T-helper 2 cell (primary cell): ENCODE measurements at regions not wholly inside any gene's neighbourhood (a gene's known extent, or its start where the extent isn't known, plus 50 kb on each side); places are given as distances from the start of the nearest gene placed in this dataset.

Experiments used
- DNase-seq, 5 experiments: peaks; one replicate each; pipeline versions ENCODE4 v3.0.0 to v3.0.0-alpha.2; 2012 to 2022

DNA sequence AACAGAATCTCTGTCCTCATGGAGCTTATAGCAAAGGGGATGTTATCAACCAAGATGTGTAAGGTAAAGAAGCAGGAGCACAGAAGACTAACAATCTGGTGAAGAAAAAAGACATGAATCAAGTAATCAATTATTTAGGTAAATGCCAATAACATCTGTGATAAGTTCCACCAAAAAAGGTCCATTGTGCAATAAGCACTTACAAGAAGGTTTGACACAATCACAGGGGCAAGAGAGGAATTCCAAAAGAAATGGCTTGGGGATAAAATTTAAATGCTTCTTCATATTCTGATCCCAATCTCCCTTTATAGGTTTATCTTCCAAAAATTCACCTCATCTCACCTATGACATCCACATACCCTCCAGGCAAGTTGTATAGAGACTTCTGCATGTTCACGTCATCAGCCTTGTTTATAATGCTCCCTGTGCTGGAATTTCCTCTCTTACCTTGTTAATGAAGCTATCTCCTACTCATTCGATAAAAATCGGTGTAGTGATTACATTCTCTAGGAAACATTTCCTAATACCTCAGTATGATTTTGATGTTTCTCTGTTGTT is 53.6 kb upstream of the DPT start:
- no peak for DNase-seq

DNA sequence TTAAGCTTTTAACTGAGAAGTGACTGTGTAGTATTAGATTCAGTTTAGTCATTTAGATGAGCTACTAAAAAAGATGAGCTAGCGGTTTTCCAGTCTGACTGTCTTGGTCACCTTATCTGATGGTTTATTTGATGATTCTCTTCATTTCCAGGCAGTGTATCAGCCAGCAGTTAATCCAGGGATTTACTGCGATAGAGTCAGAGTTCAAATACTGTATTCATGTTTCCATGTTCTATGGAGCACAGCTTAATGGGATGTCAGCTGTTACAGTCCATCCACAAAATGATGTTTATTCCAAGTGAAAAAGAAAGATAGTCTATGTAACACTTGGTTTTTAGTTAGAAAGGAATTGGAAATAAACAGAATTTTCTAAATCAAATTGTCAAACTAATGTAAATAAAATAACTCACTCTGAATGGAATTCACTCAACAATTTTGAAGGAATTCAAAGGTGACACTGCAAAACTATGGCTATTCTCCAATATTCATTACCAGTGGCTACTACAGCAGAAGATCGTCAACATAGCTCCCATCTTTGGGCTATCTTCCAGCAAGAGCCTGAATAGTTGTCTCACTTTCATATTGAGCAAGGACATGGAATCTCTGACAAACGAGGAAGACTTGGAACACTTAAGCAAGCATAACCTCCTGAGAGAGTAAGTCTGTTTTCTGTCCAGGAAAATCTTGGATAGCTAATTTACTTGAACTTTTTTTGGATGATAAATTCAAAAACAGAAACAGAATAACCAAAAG is 54.6 kb upstream of the DPT start:
- DNase-seq: no peak

DNA sequence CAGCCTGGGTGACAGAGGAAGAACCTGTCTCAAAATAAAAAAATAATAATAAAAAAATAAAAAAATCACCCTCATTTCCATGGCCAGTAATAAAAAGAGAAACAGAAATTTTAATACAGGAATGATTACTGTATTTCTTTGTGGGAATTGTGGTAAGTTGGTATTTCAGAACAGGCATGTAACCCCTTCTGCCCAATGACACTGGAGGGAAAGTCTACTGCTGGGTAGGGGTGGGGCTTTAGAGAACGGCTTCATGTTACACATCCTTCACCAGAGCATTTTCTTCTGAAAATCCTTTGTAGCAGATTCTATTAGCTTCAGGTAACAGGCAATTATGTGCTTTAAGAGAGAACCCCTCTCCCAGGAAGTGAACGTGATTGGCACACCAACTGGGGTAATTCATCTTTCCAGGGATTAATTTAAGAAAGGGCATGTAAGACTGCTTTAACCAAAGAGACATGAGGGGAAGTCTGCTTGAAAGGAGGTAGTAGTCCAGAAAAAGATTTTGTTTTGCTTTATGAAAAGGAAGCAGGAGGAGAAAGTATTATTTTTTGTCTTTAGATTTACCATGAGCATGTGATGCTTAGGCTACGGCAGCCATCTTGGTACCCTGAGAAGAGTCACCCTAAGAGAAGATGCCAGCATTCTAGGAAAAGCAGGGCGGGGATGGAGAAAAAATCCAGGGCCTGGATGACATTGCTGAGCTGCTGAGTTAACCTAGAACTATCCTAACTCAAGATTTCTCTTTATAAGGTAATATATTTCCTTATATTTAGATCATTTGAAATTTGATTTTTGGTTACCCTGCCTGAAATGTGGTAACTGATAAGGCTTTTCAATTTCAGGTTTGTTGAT is 57.7 kb upstream of the DPT start:
- no peak for DNase-seq

DNA sequence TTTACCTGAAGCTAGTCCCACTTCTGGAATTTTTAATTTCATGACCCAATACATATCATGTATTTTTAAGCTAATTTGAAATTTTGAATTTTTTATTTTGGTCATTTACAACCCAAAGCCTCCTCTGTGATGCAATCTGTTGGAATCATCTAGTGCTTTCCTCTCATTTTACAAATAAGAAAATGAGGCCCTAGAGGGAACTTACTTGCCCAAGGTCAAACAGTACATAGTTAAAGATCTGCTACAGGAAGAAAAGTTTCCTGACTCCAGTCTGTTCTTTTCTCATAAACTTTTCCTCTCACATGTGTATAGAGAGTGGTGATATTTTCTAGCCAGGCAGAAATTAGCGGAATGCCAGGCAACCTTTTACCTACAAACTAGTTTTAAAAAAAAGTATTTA is 59.3 kb upstream of the DPT start:
- no peak for DNase-seq

DNA sequence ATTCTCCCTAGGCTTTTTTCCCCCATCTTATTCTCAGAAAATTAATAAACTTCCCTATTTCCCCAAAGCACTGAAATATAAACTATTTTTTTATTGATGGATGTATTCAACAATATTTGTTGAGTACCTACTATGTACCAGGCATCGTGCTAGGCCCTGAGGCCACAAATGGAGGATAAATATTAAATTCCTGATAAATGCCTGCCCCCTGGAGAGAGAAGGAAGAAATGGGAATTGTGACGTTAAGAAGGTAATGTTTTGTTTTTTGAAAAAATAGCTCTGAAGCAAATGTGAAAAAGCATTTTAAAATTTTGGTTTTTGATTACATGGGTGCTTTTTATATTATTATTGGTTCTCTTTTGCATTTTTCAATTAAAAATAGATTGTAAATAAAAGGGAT is 60.5 kb upstream of the DPT start:
- DNase-seq: no peak

DNA sequence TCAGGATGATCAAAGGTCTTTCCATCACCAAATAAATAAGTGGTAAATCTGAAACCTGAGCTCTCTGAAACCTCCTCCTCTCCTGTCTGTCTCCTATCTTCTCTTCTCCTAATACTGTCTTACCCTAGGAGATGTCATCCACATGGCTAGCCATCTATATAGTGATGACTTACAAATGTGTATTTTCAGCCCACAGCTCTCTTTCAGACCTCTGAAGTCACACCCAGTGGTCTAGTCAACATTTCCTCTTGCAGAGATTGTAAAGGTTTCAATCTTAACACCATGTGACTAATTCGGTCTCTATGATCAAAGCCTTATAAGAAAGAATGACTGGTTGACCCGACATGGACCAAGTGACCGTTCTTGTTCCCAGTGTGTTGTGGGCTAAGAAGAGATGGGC is 63.1 kb upstream of the DPT start:
- no peak for DNase-seq

DNA sequence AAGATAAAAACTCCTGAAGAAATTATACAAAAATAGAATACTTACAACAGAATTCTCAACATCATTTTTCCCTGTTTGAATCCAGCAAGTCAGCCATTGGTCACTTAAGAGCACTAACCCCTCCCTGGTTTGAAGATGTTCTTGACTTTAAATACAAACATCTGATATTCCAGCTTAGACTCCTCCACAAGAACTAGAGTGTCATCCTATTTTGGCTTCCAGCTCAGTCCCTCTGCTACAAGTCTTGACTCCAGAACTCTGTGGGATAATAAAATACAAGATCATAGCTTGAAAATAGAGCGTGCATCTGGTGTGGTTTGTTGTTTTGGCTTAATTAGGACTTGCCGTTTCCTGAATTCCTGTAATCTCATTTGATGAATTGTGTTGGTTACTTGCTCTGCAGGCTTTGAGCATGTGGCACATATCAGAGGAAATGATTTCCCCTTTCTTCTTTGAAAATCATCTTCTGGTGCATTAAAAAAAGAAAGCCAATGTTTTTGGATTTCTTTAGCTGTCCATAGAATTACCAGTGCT is 63.7 kb upstream of the DPT start:
- DNase-seq: no peak

DNA sequence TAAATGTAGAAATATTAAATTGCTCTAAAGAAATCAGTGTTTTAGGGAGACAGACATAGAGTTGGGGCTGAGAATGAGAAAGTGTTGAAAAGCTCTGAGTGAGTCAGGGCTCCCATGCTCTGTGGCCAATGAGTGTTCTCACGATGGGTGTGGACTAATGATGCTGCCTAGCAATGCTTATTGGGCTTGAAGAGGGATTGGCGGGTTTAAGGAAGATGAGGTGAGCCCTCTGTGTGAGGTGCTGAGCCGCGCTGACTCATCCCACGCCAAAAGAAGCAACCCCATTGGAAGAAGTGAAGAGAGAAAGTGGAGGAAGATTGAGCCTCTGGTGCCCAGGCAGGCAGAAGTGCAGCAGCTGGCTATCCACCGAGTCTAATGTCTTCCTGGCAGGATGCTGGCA is 65.1 kb upstream of the DPT start:
- peak in 1 of 5 experiments; percentile 0 for DNase-seq

DNA sequence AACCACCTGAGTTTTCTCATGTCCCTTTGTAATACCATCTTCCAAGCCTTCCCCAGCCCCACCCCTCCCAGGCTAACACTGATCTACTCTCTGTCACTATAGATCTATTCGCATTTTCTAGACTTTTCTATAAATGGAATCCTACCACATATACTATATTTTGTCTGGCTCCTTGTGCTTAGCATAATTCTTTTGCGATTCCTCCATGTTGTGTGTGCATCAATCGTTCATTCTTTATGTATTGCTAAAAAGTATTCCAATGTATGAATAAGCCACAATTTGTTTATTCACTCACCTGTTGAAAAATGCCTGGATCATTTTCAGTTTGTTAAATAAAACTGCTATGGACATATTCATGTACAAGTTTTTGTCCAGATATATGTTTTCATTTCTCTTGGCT is 66.7 kb upstream of the DPT start:
- no peak for DNase-seq

DNA sequence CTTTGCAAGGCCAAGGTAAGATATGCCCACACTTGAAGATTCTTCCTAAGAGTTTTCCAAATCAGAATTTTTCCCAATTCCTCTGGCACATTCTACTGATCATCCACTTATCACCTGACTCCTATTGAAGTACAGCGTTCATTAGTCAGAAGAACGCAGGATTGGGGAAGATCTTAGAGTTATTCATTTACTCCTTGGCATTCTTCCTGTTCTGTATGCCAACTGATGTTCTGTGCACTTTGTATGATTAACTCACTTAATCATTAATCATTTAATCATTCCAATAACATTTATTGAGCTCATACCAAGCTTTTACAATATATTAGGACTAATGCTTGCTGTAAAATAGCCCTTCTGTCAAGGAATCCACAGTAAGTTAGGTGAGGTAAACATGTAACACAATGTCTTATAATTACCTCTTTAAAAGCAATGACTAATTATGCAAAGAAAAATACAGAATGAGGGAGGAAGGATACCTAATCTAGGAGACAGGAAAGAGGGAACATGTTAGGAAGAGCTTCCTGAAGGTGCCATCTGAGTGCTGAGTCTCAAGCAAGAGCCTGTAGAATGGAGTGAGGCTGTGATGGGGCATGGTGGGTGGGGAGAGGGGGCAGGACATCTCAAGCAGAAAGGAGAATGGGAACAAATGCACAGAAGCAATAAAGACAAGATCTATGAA is 71.1 kb upstream of the DPT start:
- no peak for DNase-seq

DNA sequence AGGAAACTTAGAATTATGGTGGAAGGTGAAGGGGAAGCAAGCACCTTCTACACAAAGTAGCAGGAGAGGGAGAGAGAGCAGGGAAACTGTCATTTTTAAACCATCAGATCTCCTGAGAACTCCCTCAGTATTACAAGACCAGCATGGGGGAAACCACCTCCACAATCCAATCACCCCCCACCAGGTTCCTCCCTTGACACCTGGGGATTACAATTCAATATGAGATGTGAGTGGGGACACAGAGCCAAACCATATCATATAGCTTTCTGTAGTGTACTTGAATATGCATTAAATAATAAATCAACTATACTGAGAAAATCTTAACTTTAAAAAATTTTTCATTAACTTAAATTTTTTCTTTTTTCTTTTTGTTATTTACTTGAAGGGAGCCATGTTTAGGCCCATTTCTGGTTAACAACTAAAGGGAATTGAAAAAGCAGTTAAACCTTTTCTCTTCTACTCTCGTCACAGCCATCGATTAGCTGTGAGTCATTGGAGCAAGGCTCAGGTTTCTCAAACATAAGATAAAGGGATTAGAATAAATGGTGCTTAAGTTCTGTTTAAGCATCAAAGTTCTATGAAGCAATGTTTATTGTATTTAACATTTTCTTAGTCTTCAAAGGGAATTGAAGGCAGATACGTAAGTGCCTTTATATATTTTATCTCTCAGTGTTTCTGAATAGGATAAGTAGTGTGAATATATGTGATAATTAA is 72.2 kb upstream of the DPT start:
- DNase-seq: no peak

DNA sequence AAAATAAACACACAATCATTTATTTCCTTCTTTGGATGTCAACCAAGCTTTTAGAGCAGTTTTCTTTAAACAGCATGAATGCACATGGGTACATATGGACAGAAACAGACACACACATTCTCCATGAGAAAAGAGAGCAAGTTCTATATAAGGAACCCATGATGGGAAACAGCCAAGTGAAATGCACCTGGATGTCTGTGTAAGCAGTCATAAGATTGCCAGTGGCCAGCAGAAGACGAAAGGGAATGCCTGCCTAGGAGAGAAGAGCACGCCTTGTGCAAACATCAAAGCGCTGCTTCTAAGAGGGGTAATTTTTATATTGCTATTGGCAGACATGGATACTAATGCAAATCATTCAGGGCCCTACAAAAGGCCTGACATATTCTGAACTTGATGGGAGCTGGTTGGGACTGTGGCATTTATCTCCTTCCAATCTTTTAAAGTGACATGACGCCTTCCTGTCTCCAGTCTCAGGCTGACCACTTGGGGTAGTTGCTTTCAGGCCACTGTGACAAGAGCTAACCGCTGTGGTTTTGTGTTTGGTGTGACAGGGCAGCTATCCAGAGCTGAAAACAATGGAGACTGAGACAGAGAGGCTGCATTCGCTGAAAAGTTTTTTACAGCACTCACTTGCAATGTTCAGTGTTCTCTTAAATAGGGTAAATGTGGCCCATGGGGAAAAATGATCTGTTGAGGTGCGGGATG is 75.0 kb upstream of the DPT start:
- no peak for DNase-seq

DNA sequence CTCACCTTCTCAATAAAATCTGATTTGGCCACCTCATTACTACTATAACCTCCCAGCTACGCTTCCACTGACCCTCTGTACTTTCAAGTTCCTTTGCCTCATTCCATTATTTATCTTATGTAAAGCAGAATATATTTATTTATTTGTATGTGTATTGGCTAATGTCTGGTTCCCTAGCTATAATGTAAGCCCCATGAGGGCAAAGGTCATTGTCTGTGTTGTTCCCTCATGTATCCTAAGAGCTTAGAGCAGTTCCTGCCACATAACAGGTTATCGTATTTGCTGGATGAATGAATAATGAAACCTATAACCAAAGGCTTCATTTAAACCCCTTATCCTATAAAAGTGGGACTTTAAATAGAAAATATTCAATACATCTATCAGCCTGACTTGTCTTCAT is 77.9 kb upstream of the DPT start:
- DNase-seq: no peak

DNA sequence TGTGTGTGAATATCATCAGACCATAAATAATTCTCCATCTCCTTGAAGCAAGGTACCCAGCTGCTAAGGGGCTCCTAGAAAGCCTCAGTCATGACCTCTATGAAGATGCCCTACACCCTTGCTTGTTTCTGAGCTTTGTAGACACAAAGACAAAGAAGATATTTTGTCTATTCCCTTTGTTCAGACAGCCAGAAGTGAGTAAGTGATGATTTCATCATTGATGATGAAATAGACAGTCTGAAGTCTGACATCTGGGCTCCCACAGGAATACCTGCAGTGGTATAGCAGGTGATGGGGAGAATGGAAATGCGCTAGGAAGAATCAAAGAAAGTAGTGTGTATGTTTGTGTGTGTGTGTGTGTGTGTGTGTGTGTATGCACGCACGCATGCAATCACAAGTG is 82.2 kb upstream of the DPT start:
- no peak for DNase-seq

DNA sequence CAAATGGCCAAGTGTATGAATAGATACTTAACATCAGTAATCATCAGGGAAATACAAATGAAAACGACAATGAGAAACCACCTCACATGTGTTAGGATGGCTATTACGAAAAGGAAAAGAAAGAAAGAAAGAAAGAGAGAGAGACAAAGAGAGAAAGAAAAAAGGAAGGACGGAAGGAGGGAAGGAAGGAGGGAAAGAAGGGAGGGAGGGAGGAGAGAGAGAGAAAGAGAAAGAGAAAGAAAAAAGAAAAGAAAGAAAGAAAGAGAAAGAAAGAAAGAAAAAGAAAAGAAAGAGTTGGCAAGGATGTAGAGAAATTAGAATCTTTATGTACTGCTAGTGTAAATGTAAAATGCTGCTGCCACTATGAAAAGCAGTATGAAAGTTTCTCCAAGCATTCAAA is 90.7 kb upstream of the DPT start:
- DNase-seq: no peak

DNA sequence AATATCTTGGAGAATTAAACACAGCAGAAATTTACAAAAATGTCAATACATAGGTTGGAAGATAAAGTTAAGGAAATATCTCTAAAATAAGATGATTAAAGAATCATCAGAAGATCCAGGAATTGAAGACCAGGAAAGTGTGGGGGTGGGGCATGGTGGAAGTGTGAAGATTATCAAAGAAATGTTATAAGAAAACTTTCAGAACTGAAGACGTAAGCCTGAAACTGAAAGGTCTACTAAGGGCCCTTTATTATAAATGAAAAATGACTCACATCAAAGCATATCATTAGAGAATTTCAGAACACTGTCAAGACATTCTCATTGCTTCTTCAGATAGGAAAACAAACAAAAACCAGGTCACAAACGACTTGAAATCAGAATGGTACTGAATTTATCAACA is 92.4 kb upstream of the DPT start:
- DNase-seq: no peak

DNA sequence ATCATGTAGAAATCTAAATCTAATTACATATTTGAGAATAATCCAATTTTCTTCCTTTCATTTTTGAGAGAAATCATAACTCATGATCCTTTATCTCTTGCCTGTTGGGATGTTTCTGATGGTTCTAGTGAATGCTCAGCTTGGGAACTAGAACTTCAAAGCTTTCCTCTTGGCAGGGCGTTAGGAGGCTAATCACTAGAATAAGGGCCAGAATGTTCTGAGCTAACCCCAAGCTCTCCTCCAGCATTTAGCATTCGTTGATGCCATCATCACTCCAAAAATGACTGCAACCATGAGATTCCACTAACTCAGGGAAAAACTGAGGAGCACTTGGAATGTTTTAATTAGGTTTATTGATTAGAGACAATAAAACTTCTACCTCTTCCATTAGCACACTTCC is 93.9 kb upstream of the DPT start:
- DNase-seq: no peak

DNA sequence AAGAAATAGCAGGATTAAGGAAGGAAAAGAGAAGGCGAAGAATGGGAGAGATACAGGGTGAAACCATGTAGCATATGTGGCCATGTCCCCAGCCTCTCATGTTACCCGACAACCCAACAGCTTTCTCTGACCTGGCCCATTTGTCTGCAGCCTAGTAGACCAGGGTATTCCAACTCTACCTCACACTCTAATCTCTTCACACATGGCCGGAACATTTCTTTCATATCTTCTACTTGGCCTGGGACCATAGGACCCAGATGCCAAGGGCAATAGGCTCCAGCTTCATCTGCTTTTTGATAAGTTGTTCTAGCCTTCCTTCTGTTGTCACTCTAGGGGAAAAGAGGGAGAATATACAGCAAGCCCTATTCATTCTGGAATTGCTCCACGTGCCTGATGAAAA is 95.0 kb upstream of the DPT start:
- no peak for DNase-seq

DNA sequence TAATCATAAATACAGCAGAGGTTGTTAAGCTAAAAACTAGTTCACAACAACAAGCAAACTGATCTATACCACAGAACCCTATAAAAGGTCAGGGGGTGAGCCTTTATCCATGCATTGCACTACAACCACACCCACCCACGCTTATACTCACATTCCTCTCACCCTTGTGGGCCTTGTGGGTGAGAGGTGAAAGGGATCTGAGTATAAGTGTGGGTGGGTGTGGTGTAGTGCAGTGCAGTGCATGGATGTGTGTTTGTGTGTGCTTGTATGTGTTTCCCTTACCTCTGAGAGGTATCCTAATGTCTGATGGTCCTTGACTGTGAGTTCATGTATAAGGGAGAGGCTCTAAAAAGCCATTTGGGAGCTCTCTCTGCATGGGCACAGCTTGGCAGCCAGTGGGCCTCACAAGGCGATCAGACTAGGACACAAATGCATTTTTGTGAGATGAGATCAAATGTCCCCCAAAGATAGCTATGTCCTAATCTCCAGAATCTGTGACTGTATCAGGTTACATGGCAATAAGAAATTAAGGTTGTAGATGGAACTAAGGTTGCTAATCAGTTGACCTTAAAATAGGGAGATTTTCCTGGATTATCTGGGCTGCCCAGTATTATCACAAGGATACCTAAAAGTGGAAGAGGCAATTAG is 95.5 kb upstream of the DPT start:
- DNase-seq: peak in 1 of 5 experiments; percentile 3

DNA sequence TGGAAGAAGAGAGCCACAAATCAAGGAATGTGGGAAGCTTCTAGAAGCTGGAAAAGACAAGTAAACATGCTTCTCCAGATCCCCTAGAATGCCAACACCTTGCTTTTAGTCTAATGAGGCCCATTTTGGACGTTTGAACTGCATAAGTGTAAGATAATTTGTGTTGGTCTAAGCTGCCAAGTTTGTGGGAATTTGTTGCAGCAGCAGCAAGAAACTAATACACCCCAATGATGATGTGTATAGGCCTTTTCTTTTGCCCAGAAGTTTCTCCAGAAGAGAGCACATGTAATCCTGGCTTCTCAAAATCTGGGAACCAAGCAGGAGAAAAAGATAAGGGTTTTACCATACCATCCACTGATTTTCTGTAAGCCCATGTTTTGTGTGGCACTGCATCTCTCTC is 96.1 kb upstream of the DPT start:
- no peak for DNase-seq

DNA sequence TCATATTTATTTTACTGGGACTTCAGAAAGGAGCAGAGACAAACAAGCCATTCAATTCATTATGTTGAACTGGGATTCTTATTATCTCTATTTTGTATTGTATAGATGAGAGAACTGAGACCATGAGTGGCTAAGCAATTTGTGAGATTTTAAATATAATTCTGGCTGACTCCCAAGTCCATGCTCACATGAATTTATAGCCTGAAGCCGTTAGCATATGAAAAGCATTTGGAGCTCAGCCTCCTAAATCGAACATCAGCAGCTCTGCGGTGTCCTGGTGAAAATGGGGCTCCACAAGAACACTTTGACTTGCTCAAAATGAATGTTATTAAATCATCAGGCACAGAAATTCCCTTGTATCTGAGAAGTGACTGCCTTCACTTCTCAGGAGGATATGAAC is 96.8 kb upstream of the DPT start:
- no peak for DNase-seq
